ENCODE measurements at regions not wholly inside any gene's neighbourhood (a gene's known extent, or its start where the extent isn't known, plus 50 kb on each side); places are given as distances from the start of the nearest gene placed in this dataset.

DNA sequence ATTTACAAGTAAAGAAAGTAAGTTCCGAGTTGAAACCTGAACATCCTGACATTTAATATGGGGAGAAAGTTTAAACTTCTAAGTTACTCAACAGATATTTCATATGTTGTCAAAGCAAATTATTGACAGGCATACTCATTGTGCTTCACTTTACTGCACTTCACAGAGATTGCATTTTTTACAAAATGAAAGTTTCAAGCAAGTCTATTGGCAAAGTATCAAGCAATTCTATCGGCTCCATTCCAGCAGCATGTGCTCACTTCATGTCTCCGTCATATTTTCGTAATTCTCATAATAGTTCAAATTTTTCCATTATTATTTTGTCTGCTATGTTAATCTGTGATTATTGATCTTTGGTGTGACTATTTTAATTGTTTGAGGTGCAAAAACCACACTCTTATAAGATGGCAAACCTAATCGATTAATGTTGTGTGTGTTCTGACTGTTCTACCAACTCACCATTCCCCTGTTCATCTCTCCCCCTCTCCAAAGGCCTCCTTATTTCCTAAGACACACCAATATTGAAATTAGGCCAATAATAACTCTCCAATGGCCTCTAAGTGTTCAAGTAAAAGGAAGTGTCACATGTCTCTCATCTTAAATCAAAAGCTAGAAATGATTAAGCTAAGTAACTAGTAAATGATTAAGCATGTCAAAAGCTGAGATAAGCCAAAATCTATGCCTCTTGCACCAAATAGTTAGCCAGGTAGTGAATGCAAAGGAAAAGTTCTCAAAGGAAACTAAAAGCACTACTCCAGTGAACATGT is 68.2 kb upstream of the BCL9 start (continued):
- TF ChIP-seq, protein P1, sequence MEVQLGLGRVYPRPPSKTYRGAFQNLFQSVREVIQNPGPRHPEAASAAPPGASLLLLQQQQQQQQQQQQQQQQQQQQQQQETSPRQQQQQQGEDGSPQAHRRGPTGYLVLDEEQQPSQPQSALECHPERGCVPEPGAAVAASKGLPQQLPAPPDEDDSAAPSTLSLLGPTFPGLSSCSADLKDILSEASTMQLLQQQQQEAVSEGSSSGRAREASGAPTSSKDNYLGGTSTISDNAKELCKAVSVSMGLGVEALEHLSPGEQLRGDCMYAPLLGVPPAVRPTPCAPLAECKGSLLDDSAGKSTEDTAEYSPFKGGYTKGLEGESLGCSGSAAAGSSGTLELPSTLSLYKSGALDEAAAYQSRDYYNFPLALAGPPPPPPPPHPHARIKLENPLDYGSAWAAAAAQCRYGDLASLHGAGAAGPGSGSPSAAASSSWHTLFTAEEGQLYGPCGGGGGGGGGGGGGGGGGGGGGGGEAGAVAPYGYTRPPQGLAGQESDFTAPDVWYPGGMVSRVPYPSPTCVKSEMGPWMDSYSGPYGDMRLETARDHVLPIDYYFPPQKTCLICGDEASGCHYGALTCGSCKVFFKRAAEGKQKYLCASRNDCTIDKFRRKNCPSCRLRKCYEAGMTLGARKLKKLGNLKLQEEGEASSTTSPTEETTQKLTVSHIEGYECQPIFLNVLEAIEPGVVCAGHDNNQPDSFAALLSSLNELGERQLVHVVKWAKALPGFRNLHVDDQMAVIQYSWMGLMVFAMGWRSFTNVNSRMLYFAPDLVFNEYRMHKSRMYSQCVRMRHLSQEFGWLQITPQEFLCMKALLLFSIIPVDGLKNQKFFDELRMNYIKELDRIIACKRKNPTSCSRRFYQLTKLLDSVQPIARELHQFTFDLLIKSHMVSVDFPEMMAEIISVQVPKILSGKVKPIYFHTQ (CRISPR knock-in tag; IDR thresholded peaks at IDR 0.05), result no peak
- TF ChIP-seq NR3C1 (CRISPR knock-in tag; conservative IDR thresholded peaks at IDR 0.05; ENCODE audit: low read depth) (no peak), JUN (CRISPR knock-in tag; IDR thresholded peaks at IDR 0.05) (no peak), FOXJ3 (CRISPR knock-in tag; IDR thresholded peaks at IDR 0.05; ENCODE audit: borderline replicate concordance) (no peak), TEAD1 (CRISPR knock-in tag; IDR thresholded peaks at IDR 0.05) (no peak), SOX15 (CRISPR knock-in tag; IDR thresholded peaks at IDR 0.05) (no peak), ZNF263 (CRISPR knock-in tag; IDR thresholded peaks at IDR 0.05; ENCODE audit: low read depth) (no peak), MYBL2 (CRISPR knock-in tag; IDR thresholded peaks at IDR 0.05) (no peak)
- TF ChIP-seq, protein P2, sequence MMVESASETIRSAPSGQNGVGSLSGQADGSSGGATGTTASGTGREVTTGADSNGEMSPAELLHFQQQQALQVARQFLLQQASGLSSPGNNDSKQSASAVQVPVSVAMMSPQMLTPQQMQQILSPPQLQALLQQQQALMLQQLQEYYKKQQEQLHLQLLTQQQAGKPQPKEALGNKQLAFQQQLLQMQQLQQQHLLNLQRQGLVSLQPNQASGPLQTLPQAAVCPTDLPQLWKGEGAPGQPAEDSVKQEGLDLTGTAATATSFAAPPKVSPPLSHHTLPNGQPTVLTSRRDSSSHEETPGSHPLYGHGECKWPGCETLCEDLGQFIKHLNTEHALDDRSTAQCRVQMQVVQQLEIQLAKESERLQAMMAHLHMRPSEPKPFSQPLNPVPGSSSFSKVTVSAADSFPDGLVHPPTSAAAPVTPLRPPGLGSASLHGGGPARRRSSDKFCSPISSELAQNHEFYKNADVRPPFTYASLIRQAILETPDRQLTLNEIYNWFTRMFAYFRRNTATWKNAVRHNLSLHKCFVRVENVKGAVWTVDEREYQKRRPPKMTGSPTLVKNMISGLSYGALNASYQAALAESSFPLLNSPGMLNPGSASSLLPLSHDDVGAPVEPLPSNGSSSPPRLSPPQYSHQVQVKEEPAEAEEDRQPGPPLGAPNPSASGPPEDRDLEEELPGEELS (CRISPR knock-in tag; IDR thresholded peaks at IDR 0.05), result no peak
- TF ChIP-seq, protein P3, sequence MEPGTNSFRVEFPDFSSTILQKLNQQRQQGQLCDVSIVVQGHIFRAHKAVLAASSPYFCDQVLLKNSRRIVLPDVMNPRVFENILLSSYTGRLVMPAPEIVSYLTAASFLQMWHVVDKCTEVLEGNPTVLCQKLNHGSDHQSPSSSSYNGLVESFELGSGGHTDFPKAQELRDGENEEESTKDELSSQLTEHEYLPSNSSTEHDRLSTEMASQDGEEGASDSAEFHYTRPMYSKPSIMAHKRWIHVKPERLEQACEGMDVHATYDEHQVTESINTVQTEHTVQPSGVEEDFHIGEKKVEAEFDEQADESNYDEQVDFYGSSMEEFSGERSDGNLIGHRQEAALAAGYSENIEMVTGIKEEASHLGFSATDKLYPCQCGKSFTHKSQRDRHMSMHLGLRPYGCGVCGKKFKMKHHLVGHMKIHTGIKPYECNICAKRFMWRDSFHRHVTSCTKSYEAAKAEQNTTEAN (CRISPR knock-in tag; IDR thresholded peaks at IDR 0.05), result no peak

DNA sequence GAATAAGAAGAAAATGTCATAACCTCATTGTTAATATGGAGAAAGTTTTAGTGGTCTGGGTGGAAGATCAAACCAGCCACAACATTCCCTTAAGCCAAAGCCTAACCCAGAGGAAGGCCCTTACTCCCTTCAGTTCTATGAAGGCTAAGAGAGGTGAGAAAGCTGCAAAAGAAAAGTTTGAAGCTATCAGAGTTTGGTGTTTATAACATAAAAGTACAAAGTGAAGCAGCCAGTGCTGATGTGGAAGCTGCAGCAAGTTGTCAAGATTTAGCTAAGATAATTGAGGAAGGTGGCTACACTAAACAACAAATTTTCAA is 67.6 kb upstream of the BCL9 start:
- CTCF ChIA-PET, result interaction anchor here (1.3 kb wide), 1 partner anchor 200 kb away, joined by 3 read pairs; no protein-coding TSS in a partner anchor
- no peak for ATAC-seq
- POLR2A ChIA-PET, result no interaction called here
- TF ChIP-seq, protein P4, sequence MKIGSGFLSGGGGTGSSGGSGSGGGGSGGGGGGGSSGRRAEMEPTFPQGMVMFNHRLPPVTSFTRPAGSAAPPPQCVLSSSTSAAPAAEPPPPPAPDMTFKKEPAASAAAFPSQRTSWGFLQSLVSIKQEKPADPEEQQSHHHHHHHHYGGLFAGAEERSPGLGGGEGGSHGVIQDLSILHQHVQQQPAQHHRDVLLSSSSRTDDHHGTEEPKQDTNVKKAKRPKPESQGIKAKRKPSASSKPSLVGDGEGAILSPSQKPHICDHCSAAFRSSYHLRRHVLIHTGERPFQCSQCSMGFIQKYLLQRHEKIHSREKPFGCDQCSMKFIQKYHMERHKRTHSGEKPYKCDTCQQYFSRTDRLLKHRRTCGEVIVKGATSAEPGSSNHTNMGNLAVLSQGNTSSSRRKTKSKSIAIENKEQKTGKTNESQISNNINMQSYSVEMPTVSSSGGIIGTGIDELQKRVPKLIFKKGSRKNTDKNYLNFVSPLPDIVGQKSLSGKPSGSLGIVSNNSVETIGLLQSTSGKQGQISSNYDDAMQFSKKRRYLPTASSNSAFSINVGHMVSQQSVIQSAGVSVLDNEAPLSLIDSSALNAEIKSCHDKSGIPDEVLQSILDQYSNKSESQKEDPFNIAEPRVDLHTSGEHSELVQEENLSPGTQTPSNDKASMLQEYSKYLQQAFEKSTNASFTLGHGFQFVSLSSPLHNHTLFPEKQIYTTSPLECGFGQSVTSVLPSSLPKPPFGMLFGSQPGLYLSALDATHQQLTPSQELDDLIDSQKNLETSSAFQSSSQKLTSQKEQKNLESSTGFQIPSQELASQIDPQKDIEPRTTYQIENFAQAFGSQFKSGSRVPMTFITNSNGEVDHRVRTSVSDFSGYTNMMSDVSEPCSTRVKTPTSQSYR (CRISPR knock-in tag; IDR thresholded peaks at IDR 0.05), result no peak
- TF ChIP-seq, protein P5, sequence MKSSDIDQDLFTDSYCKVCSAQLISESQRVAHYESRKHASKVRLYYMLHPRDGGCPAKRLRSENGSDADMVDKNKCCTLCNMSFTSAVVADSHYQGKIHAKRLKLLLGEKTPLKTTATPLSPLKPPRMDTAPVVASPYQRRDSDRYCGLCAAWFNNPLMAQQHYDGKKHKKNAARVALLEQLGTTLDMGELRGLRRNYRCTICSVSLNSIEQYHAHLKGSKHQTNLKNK (CRISPR knock-in tag; IDR thresholded peaks at IDR 0.05), result no peak
- TF ChIP-seq MXD4 (CRISPR knock-in tag; IDR thresholded peaks at IDR 0.05; ENCODE audit: borderline replicate concordance), result no peak
- no peak for TF ChIP-seq NR1H2 (CRISPR knock-in tag; IDR thresholded peaks at IDR 0.05)
- no peak for TF ChIP-seq ATF1 (CRISPR knock-in tag; IDR thresholded peaks at IDR 0.05)
- no peak for TF ChIP-seq ZNF219 (CRISPR knock-in tag; IDR thresholded peaks at IDR 0.05; ENCODE audit: borderline replicate concordance)
- TF ChIP-seq, protein P6, sequence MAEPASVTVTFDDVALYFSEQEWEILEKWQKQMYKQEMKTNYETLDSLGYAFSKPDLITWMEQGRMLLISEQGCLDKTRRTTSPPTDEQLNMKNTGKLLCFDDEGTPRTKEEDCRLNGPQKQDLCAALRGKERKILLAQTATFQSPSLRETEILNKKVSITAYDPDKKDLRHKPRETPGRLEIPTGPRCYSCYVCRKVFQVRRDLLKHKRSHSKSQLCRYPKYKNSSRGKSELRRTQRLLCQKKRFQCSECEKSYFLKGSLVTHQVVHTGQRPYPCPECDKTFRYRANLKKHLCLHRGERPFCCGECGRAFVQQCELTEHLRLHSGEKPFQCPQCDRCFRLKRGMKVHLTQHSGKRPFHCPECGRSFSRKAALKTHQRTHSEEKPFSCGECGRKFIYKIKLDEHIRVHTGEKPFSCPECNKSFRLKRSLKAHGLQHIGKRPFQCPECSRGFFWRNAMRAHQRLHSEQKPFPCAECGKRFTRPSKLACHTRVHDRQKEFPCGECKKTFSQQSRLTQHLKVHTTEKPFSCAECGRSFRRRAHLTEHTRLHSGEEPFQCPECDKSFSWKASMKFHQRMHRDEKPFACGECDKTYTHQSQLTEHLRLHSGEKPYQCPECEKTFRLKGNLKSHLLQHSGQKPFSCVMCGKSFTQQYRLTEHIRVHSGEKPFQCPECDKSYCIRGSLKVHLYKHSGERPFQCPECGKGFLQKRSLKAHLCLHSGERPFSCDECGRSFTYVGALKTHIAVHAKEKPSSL (CRISPR knock-in tag; conservative IDR thresholded peaks at IDR 0.05), result no peak
- no peak for TF ChIP-seq ZNF396 (CRISPR knock-in tag; IDR thresholded peaks at IDR 0.05; ENCODE audit: borderline replicate concordance)
- TF ChIP-seq, protein P7, sequence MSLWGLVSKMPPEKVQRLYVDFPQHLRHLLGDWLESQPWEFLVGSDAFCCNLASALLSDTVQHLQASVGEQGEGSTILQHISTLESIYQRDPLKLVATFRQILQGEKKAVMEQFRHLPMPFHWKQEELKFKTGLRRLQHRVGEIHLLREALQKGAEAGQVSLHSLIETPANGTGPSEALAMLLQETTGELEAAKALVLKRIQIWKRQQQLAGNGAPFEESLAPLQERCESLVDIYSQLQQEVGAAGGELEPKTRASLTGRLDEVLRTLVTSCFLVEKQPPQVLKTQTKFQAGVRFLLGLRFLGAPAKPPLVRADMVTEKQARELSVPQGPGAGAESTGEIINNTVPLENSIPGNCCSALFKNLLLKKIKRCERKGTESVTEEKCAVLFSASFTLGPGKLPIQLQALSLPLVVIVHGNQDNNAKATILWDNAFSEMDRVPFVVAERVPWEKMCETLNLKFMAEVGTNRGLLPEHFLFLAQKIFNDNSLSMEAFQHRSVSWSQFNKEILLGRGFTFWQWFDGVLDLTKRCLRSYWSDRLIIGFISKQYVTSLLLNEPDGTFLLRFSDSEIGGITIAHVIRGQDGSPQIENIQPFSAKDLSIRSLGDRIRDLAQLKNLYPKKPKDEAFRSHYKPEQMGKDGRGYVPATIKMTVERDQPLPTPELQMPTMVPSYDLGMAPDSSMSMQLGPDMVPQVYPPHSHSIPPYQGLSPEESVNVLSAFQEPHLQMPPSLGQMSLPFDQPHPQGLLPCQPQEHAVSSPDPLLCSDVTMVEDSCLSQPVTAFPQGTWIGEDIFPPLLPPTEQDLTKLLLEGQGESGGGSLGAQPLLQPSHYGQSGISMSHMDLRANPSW (CRISPR knock-in tag; conservative IDR thresholded peaks at IDR 0.05; ENCODE audit: low read depth), result no peak
- TF ChIP-seq CBFB (CRISPR knock-in tag; IDR thresholded peaks at IDR 0.05; ENCODE audit: low read depth), result no peak
- TF ChIP-seq NFE2L1 (CRISPR knock-in tag; IDR thresholded peaks at IDR 0.05), result no peak
- Mint-ChIP-seq H3K27ac (no peak overlapping the region), H3K36me3 (no peaks in the 10 kb centered on the region), H3K4me3 (no peak overlapping the region), H3K27me3 (ENCODE audit: low read depth) (peaks cover 5% of the 10 kb centered on the region), H3K4me1 (no peaks in the 10 kb centered on the region), H3K9me3 (0 out of 2 replicates have a peak, but pooled peaks cover 6% of the 10 kb centered on the region)
- DNase-seq (ENCODE audit: low spot score), result no peak
